ENCODE measurements at regions not wholly inside any gene's neighbourhood (a gene's known extent, or its start where the extent isn't known, plus 50 kb on each side); places are given as distances from the start of the nearest gene placed in this dataset.

DNA sequence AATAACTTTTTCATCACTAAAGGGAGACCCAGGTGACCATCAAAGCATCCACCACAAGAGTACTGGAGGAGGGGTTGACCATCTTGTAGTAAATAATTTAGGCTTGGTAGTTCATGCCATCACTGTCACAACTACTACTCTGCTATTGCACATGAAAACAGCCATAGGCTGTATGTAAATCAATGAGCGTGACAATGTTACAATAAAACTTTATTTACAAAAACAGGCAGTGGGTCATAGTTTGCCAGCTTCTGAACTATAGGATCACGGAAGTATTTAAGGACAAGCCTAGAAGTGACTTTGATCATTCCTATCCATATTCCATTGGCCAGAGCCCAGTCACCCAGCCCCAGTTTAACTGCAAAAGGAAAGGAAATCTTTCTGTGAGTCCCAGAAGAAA lies 153.4 kb downstream of the NUAK1 start:
- Histone ChIP-seq H3K4me1 (ENCODE audit: control insufficient read depth in 3 of 3, insufficient read depth in 3 of 3, low read length in 3 of 3) (peaks cover 8 to 9% (median 9%) of the 10 kb centered on the region in 3 donors), H3K36me3 (ENCODE audit: control insufficient read depth in 3 of 3, insufficient read depth in 3 of 3, low read length in 3 of 3) (no peaks in the 10 kb centered on the region), H3K9ac (ENCODE audit: low read depth in 1 of 3, low read length in 3 of 3) (no peak overlapping the region), H3K4me3 (ENCODE audit: low read length in 3 of 3) (no peak overlapping the region), H3K9me3 (ENCODE audit: control insufficient read depth in 3 of 3, low read length in 3 of 3) (no peaks in the 10 kb centered on the region), H3K27me3 (ENCODE audit: control insufficient read depth in 3 of 3, insufficient read depth in 3 of 3, low read length in 3 of 3) (no peaks in the 10 kb centered on the region), H3K27ac (ENCODE audit: low read depth, low read length) (no peak overlapping the region)

DNA sequence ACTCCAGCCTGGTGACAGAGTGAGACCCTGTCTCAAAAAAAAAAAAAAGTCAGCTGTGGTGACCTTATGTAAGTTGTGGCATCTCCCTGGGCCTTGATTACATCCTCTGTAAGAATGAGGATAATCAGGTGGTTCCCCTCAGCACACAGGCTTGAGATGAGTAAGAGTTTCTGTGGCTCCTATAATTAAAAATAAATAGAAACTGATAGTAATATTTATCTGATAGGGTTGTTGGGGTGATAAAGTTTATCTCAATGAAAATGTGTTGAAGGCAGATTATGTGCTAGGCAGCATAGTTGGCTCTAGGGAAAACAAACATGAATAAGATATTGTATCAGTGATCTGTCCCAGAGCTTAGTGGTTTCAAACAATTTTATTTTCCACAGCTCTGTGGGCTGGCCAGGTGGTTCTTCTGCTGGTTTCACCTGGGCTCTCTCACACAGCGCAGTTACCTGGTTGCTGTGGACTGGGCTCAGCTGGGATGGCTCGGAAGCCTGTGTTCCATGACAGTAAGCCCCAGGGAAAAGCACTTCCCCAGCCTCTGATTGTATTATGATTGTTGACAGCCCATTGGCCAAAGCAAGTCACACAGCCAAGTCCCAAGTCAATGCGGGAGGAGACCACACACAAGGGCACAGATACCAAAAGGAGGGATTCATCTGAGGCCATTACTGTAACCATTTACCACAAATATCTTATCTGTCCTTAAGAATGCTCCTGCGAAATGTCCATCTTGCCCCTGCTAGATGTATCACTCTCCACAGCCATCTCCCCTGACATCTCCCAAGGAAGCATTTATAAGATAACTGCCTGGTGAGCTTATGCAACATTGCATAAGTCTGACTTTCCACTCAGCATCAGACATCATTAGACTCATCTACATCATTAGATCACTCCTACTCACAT lies 151.7 kb downstream of the NUAK1 start:
- Histone ChIP-seq H3K4me3 (ENCODE audit: low read length in 3 of 3) (no peak overlapping the region), H3K27ac (ENCODE audit: low read depth, low read length) (no peak overlapping the region), H3K36me3 (ENCODE audit: control insufficient read depth in 3 of 3, insufficient read depth in 3 of 3, low read length in 3 of 3) (no peaks in the 10 kb centered on the region), H3K27me3 (ENCODE audit: control insufficient read depth in 3 of 3, insufficient read depth in 3 of 3, low read length in 3 of 3) (no peaks in the 10 kb centered on the region), H3K9me3 (ENCODE audit: control insufficient read depth in 3 of 3, low read length in 3 of 3) (no peaks in the 10 kb centered on the region), H3K9ac (ENCODE audit: low read depth in 1 of 3, low read length in 3 of 3) (no peak overlapping the region), H3K4me1 (ENCODE audit: control insufficient read depth in 3 of 3, insufficient read depth in 3 of 3, low read length in 3 of 3) (peaks cover 5 to 6% (median 5%) of the 10 kb centered on the region in 3 donors)

DNA sequence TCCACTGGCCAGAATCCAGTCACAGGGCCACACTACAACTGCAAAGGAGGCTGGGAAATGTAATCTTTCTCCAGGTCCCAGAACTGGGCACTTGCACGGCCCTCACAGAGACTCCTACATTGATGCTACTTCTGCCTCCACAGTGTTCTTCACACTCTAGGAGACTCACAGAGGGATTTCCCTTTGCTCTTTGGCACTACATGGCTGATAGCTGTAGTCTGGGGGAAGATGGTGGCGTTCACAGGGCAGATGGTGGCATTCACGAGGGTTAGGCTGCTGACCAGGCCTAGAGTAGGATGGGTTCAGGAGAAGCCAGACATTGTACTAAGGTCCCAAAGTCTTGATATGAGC lies 151.1 kb downstream of the NUAK1 start:
- H3K36me3 ChIP-seq (ENCODE audit: control insufficient read depth in 3 of 3, insufficient read depth in 3 of 3, low read length in 3 of 3), result no peaks in the 10 kb centered on the region
- no peak overlapping the region for H3K4me3 ChIP-seq (ENCODE audit: low read length in 3 of 3)
- no peak overlapping the region for H3K27ac ChIP-seq (ENCODE audit: low read depth, low read length)
- no peak overlapping the region for H3K9ac ChIP-seq (ENCODE audit: low read depth in 1 of 3, low read length in 3 of 3)
- peaks cover 0 to 2% (median 0%) of the 10 kb centered on the region in 3 donors for H3K4me1 ChIP-seq (ENCODE audit: control insufficient read depth in 3 of 3, insufficient read depth in 3 of 3, low read length in 3 of 3)
- H3K27me3 ChIP-seq (ENCODE audit: control insufficient read depth in 3 of 3, insufficient read depth in 3 of 3, low read length in 3 of 3), result no peaks in the 10 kb centered on the region
- H3K9me3 ChIP-seq (ENCODE audit: control insufficient read depth in 3 of 3, low read length in 3 of 3), result no peaks in the 10 kb centered on the region

DNA sequence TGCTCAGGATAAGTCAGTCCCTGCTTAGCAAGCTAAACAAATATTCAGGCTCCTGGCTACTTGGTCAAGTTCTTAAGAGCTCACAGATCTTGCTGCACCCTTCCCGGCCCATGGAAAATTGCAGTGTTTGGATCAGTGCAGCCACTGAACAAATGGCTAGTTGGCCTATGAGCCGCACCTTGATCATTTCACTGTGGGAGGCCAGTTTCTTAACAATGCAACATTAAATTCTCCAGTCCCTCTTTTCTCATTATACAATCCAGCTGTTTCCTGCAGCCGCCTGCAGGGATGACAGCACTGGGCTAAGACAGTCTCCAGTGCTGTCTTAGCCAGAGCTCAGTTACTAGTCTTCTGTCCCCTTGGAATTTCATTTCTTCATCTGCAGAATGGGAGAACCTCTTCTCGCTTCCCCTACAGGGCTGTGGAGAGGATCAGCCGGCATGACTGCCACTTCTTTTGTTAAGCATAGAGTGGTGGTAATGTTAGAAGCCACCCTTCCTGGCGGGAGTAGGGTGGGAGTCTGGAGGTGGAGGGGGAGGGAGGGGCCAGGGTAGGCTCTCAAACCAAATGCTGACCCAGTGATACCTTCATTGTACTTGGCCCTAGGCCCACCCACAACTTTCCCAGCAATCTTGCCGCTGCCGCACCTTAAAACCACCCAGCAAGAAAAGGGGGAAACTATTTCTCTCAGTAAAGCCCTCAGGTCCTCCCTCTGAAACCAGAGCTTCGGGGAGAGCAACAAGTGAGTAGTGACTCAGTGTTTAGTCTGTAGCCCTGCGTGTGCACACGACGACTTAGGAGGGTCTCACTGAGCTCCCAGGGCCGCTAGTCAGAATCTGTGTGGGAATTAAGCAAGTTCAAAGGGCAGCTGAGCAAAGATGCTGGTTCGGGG lies 145.7 kb downstream of the NUAK1 start:
- no peak overlapping the region for H3K9ac ChIP-seq (ENCODE audit: low read depth in 1 of 3, low read length in 3 of 3)
- H3K27ac ChIP-seq (ENCODE audit: low read depth, low read length), result no peak overlapping the region
- H3K9me3 ChIP-seq (ENCODE audit: control insufficient read depth in 3 of 3, low read length in 3 of 3), result no peaks in the 10 kb centered on the region

DNA sequence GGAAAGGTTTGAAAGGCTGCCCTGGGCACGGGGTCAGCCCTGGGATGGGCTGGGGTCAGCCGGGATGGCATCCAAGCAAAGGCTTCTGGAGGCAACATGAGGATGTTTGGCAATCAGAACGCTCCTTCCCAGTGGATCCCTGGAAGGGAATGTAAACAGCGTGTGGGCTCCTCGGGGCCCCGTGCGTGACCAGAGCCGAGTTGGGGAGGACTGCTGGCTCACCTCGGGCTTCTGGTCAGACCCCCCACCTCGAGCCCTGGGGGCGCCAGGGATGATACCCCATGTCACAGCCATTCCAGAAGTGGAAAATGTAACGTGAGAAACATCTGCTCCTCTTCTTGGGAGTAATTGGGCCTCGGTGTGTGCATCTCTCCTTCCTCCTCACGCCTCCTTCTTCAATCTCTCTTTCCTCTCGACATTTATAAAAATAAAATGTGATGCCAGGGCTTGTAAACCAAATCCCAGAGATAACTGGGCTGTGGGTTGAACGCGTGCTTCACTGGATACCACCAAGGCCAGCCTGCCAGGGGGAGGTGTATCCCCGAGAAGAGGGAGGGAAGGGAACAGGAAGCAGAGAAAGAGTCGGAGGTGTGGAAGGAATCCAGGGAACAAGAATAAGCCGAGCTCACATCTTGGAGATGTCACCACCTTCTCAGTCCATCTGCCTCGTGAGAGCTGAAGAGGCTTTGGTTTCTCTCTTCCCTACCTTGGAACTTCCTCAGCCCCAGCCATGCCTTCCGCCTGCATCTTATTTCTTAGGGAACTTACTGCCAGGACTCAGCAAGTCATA lies 144.8 kb downstream of the NUAK1 start:
- Histone ChIP-seq H3K4me3 (ENCODE audit: low read length in 3 of 3) (no peak overlapping the region), H3K4me1 (ENCODE audit: control insufficient read depth in 3 of 3, insufficient read depth in 3 of 3, low read length in 3 of 3) (peaks cover 0 to 4% (median 3%) of the 10 kb centered on the region in 3 donors), H3K36me3 (ENCODE audit: control insufficient read depth in 3 of 3, insufficient read depth in 3 of 3, low read length in 3 of 3) (no peaks in the 10 kb centered on the region), H3K9me3 (ENCODE audit: control insufficient read depth in 3 of 3, low read length in 3 of 3) (no peaks in the 10 kb centered on the region), H3K27ac (ENCODE audit: low read depth, low read length) (no peak overlapping the region), H3K9ac (ENCODE audit: low read depth in 1 of 3, low read length in 3 of 3) (no peak overlapping the region), H3K27me3 (ENCODE audit: control insufficient read depth in 3 of 3, insufficient read depth in 3 of 3, low read length in 3 of 3) (no peaks in the 10 kb centered on the region)

More for the DNA sequence above, 145.7 kb downstream of the NUAK1 start:
- H3K4me1 ChIP-seq (ENCODE audit: control insufficient read depth in 3 of 3, insufficient read depth in 3 of 3, low read length in 3 of 3), result peaks cover 0 to 4% (median 3%) of the 10 kb centered on the region in 3 donors
- H3K4me3 ChIP-seq (ENCODE audit: low read length in 3 of 3), result no peak overlapping the region
- no peaks in the 10 kb centered on the region for H3K27me3 ChIP-seq (ENCODE audit: control insufficient read depth in 3 of 3, insufficient read depth in 3 of 3, low read length in 3 of 3)
- no peaks in the 10 kb centered on the region for H3K36me3 ChIP-seq (ENCODE audit: control insufficient read depth in 3 of 3, insufficient read depth in 3 of 3, low read length in 3 of 3)

DNA sequence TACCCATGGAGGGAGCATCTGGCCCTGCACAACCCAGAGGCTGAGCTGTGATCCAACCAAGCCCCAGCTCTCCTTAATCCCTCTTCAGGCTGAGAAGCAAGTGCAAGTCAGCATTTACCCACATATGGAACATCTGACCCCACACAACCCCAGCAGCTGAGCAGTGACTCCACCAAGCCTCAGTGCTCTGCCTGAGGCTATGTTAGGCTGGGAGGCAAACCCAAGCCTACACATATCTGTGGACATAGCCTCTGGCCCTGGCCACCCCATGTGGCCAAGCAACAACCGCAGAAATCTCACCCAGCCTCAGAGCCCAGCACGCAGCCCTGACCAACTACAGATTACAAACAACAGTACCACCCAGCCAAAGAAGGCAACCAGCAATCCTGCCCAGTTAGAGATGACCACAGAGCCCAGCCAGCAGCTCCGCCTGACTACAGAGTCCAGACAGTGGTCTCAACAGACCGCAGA lies 142.8 kb downstream of the NUAK1 start:
- no peak overlapping the region for H3K9ac ChIP-seq (ENCODE audit: low read depth in 1 of 3, low read length in 3 of 3)
- H3K9me3 ChIP-seq (ENCODE audit: control insufficient read depth in 3 of 3, low read length in 3 of 3), result no peaks in the 10 kb centered on the region
- H3K4me3 ChIP-seq (ENCODE audit: low read length in 3 of 3), result no peak overlapping the region
- no peak overlapping the region for H3K27ac ChIP-seq (ENCODE audit: low read depth, low read length)
- no peaks in the 10 kb centered on the region for H3K36me3 ChIP-seq (ENCODE audit: control insufficient read depth in 3 of 3, insufficient read depth in 3 of 3, low read length in 3 of 3)
- H3K4me1 ChIP-seq (ENCODE audit: control insufficient read depth in 3 of 3, insufficient read depth in 3 of 3, low read length in 3 of 3), result peaks cover 0 to 4% (median 3%) of the 10 kb centered on the region in 3 donors
- H3K27me3 ChIP-seq (ENCODE audit: control insufficient read depth in 3 of 3, insufficient read depth in 3 of 3, low read length in 3 of 3), result no peaks in the 10 kb centered on the region

DNA sequence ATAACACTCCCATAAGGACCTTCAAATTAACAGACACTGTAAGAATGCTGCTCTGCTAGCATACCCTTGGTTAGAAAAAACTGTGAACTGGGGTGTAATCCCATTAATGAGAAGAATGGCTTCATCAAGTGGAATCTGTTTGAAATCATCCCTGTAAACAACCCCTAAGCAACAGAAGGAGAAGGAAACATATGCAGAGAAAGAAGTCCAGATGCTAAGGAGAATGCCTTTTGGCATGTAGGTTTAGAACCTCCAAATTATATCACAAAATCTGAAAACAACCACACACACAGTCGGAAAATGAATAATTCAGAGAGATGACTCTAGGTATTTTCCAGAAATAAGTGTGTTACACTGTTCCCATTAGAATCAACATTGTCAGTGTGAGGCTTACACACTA lies 140.2 kb downstream of the NUAK1 start:
- H3K4me3 ChIP-seq (ENCODE audit: low read length in 3 of 3), result no peak overlapping the region
- H3K27me3 ChIP-seq (ENCODE audit: control insufficient read depth in 3 of 3, insufficient read depth in 3 of 3, low read length in 3 of 3), result no peaks in the 10 kb centered on the region
- H3K9me3 ChIP-seq (ENCODE audit: control insufficient read depth in 3 of 3, low read length in 3 of 3), result no peaks in the 10 kb centered on the region
- no peak overlapping the region for H3K9ac ChIP-seq (ENCODE audit: low read depth in 1 of 3, low read length in 3 of 3)
- H3K27ac ChIP-seq (ENCODE audit: low read depth, low read length), result no peak overlapping the region
- no peaks in the 10 kb centered on the region for H3K36me3 ChIP-seq (ENCODE audit: control insufficient read depth in 3 of 3, insufficient read depth in 3 of 3, low read length in 3 of 3)
- H3K4me1 ChIP-seq (ENCODE audit: control insufficient read depth in 3 of 3, insufficient read depth in 3 of 3, low read length in 3 of 3), result peaks cover 0 to 4% (median 3%) of the 10 kb centered on the region in 3 donors

DNA sequence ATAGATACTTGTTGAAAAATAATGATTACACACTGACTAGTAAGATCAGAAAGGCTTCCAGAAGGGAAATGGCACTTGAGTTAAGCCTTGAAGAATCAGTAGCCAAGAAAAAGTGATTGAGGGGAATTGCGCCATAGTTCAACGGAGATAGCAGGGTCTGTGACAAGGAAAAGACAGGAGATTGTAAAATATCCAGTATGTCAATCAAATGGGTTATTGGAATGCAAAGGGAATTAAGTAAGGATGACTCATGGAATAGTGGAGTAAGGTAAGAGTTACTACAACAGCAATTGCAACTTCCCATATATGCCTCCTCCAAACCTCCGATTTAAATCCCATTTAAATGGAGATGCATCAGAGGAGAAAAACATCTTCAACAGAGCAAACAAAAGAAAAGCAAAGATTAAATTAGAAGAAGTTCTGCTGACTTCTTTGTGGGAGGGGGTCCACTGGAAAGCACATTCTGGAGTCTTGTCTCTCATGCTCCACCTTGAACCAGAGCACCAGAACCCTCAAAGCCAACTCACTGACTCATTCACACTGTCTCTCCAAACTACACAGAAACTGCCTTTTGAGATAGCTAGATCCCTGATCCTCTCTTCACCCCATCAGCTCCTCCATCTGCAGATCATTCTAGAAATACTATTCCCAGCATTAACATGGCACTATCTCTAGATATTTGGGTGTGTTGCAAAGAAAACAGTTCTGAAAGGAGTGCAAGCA lies 138.2 kb downstream of the NUAK1 start:
- H3K4me1 ChIP-seq (ENCODE audit: control insufficient read depth in 3 of 3, insufficient read depth in 3 of 3, low read length in 3 of 3), result peaks cover 0 to 4% (median 3%) of the 10 kb centered on the region in 3 donors
- no peaks in the 10 kb centered on the region for H3K27me3 ChIP-seq (ENCODE audit: control insufficient read depth in 3 of 3, insufficient read depth in 3 of 3, low read length in 3 of 3)
- no peaks in the 10 kb centered on the region for H3K36me3 ChIP-seq (ENCODE audit: control insufficient read depth in 3 of 3, insufficient read depth in 3 of 3, low read length in 3 of 3)
- no peak overlapping the region for H3K4me3 ChIP-seq (ENCODE audit: low read length in 3 of 3)
- H3K9ac ChIP-seq (ENCODE audit: low read depth in 1 of 3, low read length in 3 of 3), result no peak overlapping the region
- H3K27ac ChIP-seq (ENCODE audit: low read depth, low read length), result no peak overlapping the region
- H3K9me3 ChIP-seq (ENCODE audit: control insufficient read depth in 3 of 3, low read length in 3 of 3), result no peaks in the 10 kb centered on the region
